Activated naive CD4-positive, alpha-beta T cell treated with Interleukin-2 at 50 U/mL for 16 hours (primary cell): ENCODE measurements at regions not wholly inside any gene's neighbourhood (a gene's known extent, or its start where the extent isn't known, plus 50 kb on each side); places are given as distances from the start of the nearest gene placed in this dataset.
"Not testable (repeated sequence)": the region's sequence is repeated elsewhere in the genome, so short reads cannot be mapped to it uniquely, and the experiment has no call there.

Experiments
- DNase-seq: peaks from one replicate; pipeline ENCODE4 v3.0.0-alpha.2; 2020

DNA sequence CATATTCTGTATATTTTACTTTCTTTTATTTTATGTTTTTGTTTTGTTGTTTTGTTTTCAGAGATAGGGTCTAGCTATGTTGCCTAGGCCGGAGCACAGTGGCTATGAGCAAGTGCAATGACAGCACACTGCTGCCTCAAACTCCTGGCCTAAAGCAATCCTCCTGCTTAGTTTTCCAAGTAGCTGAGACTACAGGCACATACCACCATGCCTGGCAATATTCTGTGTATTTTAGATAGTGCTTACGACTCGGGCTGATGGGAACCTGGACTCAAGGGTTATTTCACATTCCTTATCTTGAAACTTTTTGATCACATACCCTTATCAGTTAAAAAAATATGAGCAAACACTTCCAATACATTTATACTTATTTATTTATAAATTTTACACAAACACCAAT is 119.0 kb upstream of the STARD4 start:
- no peak for DNase-seq

DNA sequence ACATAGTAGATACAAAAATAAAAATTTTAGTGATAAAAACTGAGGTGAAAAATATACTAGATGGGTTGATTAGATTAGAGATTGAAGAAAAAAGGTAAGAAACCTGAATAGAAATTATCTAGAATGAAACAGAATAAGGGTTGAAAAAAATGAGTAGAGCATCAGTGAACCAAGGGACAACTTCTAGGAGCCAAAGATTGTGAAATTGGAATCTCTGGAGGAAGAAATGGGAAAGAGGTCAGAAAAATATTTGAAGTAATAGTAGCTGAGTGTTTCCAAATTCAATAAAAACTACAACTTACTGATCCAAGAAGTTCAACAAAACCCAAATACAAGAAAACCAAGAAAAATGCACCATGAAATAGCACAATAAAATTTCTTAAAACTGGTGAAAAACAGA is 116.6 kb upstream of the STARD4 start:
- DNase-seq: no peak

GRCh38 chr5:111627862-111628261 is 115.5 kb upstream of the STARD4 start:
- peak; percentile 12 for DNase-seq

DNA sequence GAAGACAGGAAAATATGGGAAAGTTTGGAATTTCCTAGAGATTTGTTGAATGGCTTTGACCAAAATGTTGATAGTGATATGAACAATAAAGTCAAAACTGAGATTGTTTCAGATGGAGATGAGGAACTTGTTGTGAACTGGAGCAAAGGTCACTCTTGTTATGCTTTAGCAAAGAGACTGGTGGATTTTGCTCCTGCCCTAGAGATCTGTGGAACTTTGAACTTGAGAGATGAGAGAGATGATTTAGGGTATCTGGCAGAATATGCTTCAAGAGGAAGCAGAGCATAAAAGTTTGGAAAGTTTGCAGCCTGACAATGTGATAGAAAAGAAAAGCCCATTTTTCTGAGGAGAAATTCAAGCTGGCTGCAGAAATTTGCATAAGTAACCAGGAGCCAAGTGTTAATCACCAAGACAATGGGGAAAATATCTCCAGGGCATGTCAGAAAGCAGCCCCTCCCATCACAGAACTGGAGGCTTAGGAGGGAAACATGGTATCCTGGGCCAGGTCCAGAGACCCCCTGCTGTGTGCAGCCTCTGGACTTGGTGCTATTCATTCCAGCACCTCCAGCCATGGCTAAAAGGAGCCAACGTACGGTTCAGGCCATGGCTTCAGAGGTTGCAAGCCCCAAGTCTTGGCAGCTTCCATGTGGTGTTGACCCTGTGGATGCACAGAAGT is 114.3 kb upstream of the STARD4 start:
- DNase-seq: no peak

DNA sequence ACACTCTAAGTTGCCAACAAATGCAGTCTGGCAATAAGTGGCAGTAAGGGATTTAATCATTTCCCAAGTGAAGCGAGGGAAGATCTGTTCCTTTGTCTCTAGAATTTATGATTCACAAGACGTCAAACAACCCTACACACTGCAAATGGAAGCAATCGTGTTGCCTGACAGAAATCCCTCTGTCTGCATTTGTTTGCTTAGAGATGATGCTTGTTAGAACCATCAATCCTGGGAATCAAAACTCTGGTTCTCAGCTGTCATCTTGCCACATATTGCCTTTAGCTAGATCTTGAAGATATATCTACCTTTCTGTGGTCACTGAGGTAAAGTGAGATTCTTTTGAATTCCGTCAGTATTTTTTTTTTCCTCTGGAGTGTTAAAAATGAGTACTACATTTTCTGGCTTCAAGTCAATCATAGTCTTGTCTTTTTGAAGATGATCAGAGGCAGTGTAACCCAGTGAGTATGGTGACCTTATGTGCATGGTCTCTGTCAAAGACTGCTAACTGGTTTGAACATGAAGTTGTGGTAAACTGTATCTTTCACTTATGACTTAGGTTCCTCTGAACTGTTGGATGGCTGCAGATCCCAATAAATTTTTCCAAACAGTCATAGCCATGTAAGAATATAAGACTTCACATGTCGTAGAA is 106.4 kb upstream of the STARD4 start:
- DNase-seq: no peak

DNA sequence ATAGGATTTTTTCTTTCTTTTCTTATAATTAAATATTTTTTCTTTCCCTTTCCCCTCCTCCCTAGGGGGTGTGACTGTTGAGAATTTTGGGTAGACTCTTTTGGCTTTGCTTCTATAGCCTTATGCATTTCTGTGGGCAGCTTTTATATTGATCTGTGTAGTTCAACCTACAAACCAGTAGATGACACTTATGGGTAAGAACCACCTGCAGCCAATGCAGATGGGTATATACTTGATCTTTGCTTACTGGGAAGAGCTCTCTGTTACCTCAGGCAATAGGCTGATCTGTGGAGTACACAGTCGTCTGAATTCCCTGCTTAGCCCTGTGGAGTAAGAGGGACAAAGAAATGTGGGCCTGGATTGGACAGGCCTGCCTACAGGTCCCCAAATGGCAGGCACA is 102.7 kb upstream of the STARD4 start:
- no peak for DNase-seq

DNA sequence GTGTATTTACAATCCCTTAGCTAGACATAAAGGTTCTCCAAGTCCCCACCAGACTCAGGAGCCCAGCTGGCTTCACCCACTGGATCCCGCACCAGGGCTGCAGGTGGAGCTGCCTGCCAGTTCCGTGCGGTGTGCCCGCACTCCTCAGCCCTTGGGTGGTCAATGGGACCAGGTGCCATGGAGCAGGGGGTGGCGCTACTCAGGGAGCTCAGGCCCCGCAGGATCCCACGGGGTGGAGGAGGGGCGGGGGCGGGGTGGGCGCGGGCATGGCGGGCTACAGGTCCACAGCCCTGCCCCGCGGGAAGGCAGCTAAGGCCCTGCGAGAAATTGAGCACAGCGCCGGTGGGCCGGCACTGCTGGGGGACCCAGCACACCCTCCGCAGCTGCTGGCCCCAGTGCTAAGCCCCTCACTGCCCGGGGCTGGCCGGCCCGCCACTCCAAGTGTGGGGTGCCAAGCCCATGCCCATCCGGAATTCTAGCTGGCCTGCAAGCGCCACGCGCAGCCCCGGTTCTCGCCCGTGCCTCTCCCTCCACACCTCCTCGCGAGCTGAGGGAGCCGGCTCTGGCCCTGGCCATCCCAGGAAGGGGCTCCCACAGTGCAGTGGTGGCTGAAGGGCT is 99.8 kb upstream of the STARD4 start:
- not testable (repeated sequence) for DNase-seq

- no peak for DNase-seq
These were observed 93.9 kb upstream of the STARD4 start for GRCh38 chr5:111606194-111606593.

DNA sequence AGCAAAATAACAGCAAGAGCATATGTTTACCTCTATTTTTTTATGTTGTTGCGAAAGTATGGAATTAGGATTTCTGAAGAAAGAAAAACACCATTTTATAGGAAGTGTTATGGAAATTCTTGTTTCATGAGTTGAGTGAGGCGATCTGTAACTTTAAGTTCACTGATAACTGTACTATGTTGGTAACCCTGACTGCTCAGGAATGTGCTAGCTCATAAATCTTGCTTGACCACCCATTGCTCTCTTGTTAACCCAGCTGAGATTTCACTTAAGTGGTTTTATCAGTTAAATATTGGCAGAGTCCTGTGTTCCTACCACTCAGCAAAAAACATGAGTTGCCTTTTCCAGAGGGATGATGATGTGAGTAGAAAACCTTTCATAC is 91.1 kb upstream of the STARD4 start:
- no peak for DNase-seq

GRCh38 chr5:111602817-111603445 is 90.6 kb upstream of the STARD4 start:
- DNase-seq: no peak

DNA sequence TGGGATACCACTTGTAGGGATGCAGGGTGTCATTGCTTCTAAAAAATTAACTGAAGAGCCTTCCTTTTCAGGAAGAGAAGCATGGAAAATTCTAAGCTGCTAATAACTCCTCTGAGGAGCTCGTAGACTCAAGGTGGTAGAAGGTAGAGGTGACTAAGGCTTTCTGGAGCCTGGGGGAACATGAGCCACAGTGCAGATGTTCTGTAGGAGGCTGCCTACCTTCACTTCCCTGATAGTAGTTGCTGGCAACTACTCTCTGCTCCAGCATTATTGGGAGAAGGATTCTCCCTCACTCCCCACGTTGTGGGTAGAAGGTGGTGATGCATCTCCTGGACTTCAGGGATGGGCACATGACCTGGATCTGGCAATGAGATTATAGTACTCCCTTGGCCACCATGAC is 86.7 kb upstream of the STARD4 start:
- no peak for DNase-seq

DNA sequence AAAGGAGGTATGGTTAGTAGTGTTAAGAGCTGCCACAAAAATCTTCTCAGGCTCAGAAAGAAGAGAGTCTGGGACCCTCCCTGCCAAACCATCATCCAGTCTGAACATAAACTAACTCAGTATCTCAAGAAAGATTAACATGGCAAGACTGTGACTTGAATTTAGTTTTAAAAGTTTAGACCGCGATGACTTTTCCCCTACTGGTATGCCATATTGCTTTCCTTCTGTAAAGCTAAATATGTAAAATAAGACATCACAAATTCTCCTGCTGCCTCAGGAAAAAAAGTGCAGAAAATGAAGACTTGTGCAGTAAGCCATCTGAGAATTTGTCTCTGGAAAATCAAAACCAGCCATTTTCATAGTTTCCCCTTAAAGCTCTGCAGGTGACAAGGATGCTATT is 85.2 kb upstream of the STARD4 start:
- DNase-seq: no peak

DNA sequence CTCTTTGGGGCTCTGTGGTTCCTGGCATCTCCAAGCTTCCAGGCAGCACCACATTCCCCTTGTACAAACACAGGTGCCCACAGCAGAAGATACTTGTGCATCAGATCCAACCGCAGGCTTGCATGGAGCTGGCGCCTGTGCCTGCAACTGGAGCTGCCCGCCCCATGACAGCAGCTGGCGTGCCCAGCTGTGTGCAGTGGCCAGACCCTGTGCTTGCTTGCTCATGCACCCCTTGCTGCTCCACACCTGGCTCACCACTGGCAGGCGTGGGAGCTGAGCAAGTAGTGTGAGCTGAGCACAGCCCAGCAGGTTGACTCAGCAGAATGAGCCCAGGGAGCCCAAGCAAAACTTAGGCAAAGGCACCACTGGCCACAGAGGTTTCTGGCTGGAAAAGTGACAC is 84.4 kb upstream of the STARD4 start:
- DNase-seq: no peak

DNA sequence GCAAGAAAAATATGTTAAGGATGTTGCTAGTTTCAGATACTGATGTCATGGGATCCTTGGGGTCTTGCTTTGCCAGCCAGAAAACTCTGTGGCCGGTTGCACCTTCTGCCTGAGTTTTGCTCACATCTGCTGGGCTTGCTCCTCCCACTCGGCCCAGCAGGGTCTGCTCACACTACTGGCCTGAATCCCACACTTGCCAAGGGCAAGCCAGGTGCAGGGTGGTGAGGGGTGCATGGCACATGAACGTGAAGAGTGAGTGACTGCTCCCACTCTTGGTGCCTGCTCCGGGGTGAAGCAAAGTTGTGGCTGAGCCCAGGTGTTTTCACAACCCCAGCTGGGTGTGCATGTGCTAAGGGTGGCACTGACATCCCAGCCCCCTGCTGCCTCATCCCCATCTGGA is 83.1 kb upstream of the STARD4 start:
- DNase-seq: no peak

GRCh38 chr5:111589316-111589715 is 77.0 kb upstream of the STARD4 start:
- DNase-seq: no peak

DNA sequence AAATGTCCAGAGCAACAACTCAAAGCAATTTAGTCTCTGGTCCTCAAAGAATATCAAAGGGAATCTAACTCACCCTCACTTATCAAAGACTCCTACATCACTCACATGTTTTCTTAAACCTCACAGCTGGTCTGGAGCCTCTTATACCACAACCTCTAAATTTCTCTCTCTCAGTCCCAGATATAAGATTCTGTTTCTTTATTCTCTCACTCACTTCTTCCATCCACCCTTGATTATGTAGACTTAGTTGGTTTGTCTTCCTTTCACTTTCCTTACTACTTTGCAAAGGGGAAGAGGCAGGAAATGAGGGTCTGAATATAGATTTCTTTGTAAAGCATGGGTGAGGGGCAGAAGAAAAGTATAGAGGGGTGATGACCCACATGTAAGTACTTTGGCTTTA is 75.4 kb upstream of the STARD4 start:
- DNase-seq: no peak

- no peak for DNase-seq
These were observed 73.6 kb upstream of the STARD4 start for GRCh38 chr5:111585946-111586345.

GRCh38 chr5:111585291-111585690 is 73.0 kb upstream of the STARD4 start:
- no peak for DNase-seq

GRCh38 chr5:111584651-111585050 is 72.3 kb upstream of the STARD4 start:
- DNase-seq: no peak

DNA sequence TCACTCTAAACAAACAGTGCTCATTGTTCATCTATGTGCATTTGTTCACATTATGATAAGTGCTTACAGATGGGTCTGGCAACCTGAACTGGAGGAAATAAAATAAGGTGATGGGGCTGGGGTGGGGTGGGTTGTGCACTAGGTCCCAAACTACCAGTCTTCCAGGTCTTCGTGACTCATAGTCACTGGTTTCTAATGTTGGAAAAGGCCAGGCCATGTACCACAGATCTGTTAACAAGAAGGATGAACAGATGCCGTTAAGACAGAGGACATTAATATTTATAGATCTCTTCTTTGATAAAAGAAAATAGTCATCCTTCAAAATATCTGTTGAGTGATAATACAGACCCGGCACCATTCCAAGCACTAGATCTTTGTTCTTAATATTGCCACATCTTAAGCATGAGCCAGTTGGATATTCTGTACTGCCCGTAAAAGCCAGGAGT is 71.4 kb upstream of the STARD4 start:
- no peak for DNase-seq

- DNase-seq: no peak
These were observed 70.8 kb upstream of the STARD4 start for GRCh38 chr5:111582993-111583601.

GRCh38 chr5:111582451-111582850 is 70.1 kb upstream of the STARD4 start:
- no peak for DNase-seq

DNA sequence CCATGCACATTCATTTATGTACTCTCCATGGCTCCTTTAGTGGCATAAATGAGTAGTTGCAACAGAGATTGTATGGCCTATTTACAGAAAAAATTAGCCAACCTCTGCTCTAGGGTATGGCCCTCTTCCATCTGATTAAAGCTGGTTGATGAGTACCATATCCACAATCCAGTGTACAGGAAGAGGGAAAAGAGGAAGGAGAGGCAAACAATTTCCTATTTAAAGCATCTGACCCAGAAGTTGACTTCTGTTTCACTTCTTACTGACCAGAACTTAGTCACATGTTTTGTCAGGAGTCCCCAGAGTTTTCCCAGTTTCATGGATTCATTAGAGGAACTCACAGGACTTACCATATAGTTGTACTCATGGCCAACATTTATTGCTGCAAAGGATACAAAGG is 68.6 kb upstream of the STARD4 start:
- no peak for DNase-seq

GRCh38 chr5:111574311-111574710 is 62.0 kb upstream of the STARD4 start:
- DNase-seq: no peak
